ENCODE measurements at regions not wholly inside any gene's neighbourhood (a gene's known extent, or its start where the extent isn't known, plus 50 kb on each side); places are given as distances from the start of the nearest gene placed in this dataset.

DNA sequence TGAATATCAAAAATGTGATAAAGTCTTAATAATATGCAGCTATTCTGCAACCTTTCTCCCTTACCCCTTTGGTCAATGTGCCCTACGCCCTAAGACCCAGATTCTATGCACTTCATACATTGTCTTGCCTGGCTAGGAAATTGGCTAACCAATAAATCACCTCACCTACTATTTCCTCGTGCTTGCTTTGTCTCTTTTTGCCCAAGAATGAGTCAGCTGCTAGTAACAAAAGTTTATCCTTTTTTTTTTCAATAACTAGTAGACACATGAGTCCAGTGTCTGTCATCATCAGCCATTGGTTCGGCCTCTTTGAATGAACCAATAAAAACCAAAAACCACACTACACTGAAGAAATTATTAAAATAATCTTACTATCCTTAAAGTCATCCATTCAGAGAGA lies 387.1 kb downstream of the PPP3CA start:
- TF ChIP-seq YY1 (IDR thresholded peaks at IDR 0.05; ENCODE audit: insufficient read depth, insufficient read length) (no peak), ZNF274 (IDR thresholded peaks at IDR 0.05; ENCODE audit: low read depth, low read length) (no peak)

All from NT2/D1 (cell line).